GM12878 (cell line): ENCODE measurements at regions not wholly inside any gene's neighbourhood (a gene's known extent, or its start where the extent isn't known, plus 50 kb on each side); places are given as distances from the start of the nearest gene placed in this dataset.

Experiments used
- ATAC-seq: fragments of 200-7000 bp; cut with Tn5 transposase; 3 replicates; pipeline ENCODE4 v1.9.1; 2020; ENCODE audit warnings: mild to moderate bottlenecking, moderate library complexity
- BruUV-seq: library from RNA; stranded (reverse); fragments of 400-500 nt; replicated peaks from 2 replicates; lab custom pipeline; 2021; lab: Mats Ljungman, UMichigan
- CTCF ChIA-PET: fragments of 300-600 bp; sonication (Branson Sonifier 250); formaldehyde crosslinking; extraction: SDS; loops from one replicate; lab custom pipeline; 2021; ENCODE audit warnings: inconsistent platforms; lab: Yijun Ruan, JAX
- POLR2A ChIA-PET: fragments of 350-600 bp; formaldehyde crosslinking; extraction: SDS; loops from one replicate; lab custom pipeline; 2021; ENCODE audit warnings: inconsistent platforms; lab: Charles Lee
- RAD21 ChIA-PET: fragments of 300-600 bp; sonication (Branson Sonifier 250); formaldehyde crosslinking; loops from one replicate; lab custom pipeline; 2023; ENCODE audit warnings: antibody characterized with exemption; ENCODE audit not compliant: unreplicated experiment; lab: Charles Lee
- SMC1A ChIA-PET: fragments of 300-600 bp; sonication (Branson Sonifier 250); formaldehyde crosslinking; loops from one replicate; lab custom pipeline; 2023; ENCODE audit not compliant: unreplicated experiment, uncharacterized antibody; lab: Charles Lee
- DNase-seq: peaks from one replicate; pipeline ENCODE4 v3.0.0-alpha.2; 2011; ENCODE audit warnings: low read depth, low spot score
- FAIRE-seq: peaks from 3 replicates; lab custom pipeline; 2011; peaks lifted over from hg19 to GRCh38; lab: Jason Lieb, UNC
- H2AFZ ChIP-seq: 2 replicates; pipeline ENCODE4 v1.6.0; 2011; ENCODE audit warnings: low read depth, low read length, control low read depth; ENCODE audit not compliant: control insufficient read depth
- H3K27ac ChIP-seq: 2 replicates; pipeline ENCODE4 v1.5.1; 2011; ENCODE audit warnings: control low read depth; ENCODE audit not compliant: control insufficient read depth, insufficient read depth
- H3K27me3 ChIP-seq, 2 experiments: replicated peaks in 1 of 2; 2 replicates each; pipeline versions ENCODE4 v1.6.0 to v1.6.1; 2011; ENCODE audit warnings: low read length in 1 of 2; ENCODE audit not compliant: control insufficient read depth in 2 of 2, insufficient read depth in 2 of 2
- H3K36me3 ChIP-seq, 2 experiments: 2 replicates each; pipeline ENCODE4 v1.5.1; 2011; ENCODE audit warnings: low read length in 1 of 2; ENCODE audit not compliant: control insufficient read depth in 2 of 2, insufficient read depth in 2 of 2
- H3K4me1 ChIP-seq: 2 replicates; pipeline ENCODE4 v1.6.1; 2011; ENCODE audit warnings: mild to moderate bottlenecking, low read length, moderate library complexity, mixed read lengths; ENCODE audit not compliant: control insufficient read depth, insufficient read depth
- H3K4me2 ChIP-seq: 2 replicates; pipeline ENCODE4 v1.6.0; 2011; ENCODE audit warnings: control low read depth; ENCODE audit not compliant: control insufficient read depth, insufficient read depth
- H3K4me3 ChIP-seq: fragments of 200-600 bp; sonication (generic); 2 replicates; pipeline ENCODE4 v1.5.1; 2016
- H3K79me2 ChIP-seq: 2 replicates; pipeline ENCODE4 v1.6.0; 2011; ENCODE audit warnings: low read length; ENCODE audit not compliant: control insufficient read depth, insufficient read depth
- H3K9ac ChIP-seq: 2 replicates; pipeline ENCODE4 v1.8.0; 2011; ENCODE audit warnings: low read length, control low read depth, mixed read lengths; ENCODE audit not compliant: control insufficient read depth, insufficient read depth
- H3K9me3 ChIP-seq: replicated peaks from 3 replicates; pipeline ENCODE4 v1.5.1; 2011; ENCODE audit warnings: mild to moderate bottlenecking, low read length; ENCODE audit not compliant: control insufficient read depth, insufficient read depth
- H4K20me1 ChIP-seq: 2 replicates; pipeline ENCODE4 v1.6.0; 2011; ENCODE audit not compliant: control insufficient read depth, insufficient read depth
- CHD1 ChIP-seq: IDR thresholded peaks from 2 replicates; pipeline ENCODE4 v1.6.1; 2012; ENCODE audit warnings: low read depth, low read length, improper control_type of control experiment
- GATAD2B ChIP-seq: fragments of 450-650 bp; conservative IDR thresholded peaks from 2 replicates; pipeline ENCODE4 v1.6.1; 2017; ENCODE audit warnings: low read depth, mild to moderate bottlenecking, moderate library complexity
- HDAC6 ChIP-seq: fragments of 200-600 bp; sonication (generic); IDR thresholded peaks from one replicate; pipeline ENCODE4 v1.8.0; 2017; ENCODE audit warnings: antibody characterized with exemption; ENCODE audit not compliant: unreplicated experiment
- NKRF ChIP-seq: fragments of 450-650 bp; conservative IDR thresholded peaks from 2 replicates; pipeline ENCODE4 v1.6.1; 2017; ENCODE audit warnings: mild to moderate bottlenecking, moderate library complexity
- REST ChIP-seq: IDR thresholded peaks from 2 replicates; pipeline ENCODE4 v1.6.1; 2012; ENCODE audit warnings: mild to moderate bottlenecking, low read depth, low read length
- WGBS: methylation state at CpG from one replicate; pipeline ENCODE4 v1.1.6; 2016; ENCODE audit warnings: low lambda C conversion rate; ENCODE audit not compliant: insufficient replicate concordance, insufficient coverage; ENCODE audit errors: missing lambda C conversion rate; 5-methylcytosine and 5-hydroxymethylcytosine counted together
- in situ Hi-C: fragments of 300-500 bp; cut with MboI; formaldehyde crosslinking; loops from 9 replicates; pipeline ENCODE4 v1.14.3; 2018; ENCODE audit warnings: mixed read lengths
- intact Hi-C: fragments of 100-400 bp; cut with micrococcal nuclease; formaldehyde crosslinking; loops from one replicate; pipeline ENCODE4 v1.14.2; 2022; ENCODE audit not compliant: unreplicated experiment

GRCh38 chr5:171635028-171635427, 150.6 kb upstream of the SMIM23 start (continued):
- TF ChIP-seq NKRF (no peak), GATAD2B (no peak)
- TF ChIP-seq, all 136 proteins: peak for 0

GRCh38 chr5:171635561-171636245, 149.9 kb upstream of the SMIM23 start:
- ChIA-PET SMC1A (no interaction called here), POLR2A (no interaction called here), CTCF (interaction anchor here (0.7 to 1.1 kb wide), 2 partner anchors 12 to 34 kb away, joined by 3 to 4 read pairs; no protein-coding TSS in a partner anchor), RAD21 (no interaction called here)
- no peak overlapping the region for H3K4me3 ChIP-seq
- H3K9ac ChIP-seq: no peak overlapping the region
- in situ Hi-C loops: no loop called here
- no peaks in the 10 kb centered on the region for H4K20me1 ChIP-seq
- no peak overlapping the region for H3K4me2 ChIP-seq
- H3K9me3 ChIP-seq: no peaks in the 10 kb centered on the region
- no peak for TF ChIP-seq REST
- no peak for TF ChIP-seq CHD1
- TF ChIP-seq HDAC6: no peak
- intact Hi-C loops: no loop called here
- H3K27me3 ChIP-seq: no peaks in the 10 kb centered on the region; a peak in 2 of 4 replicates
- H3K79me2 ChIP-seq: no peaks in the 10 kb centered on the region
- peaks cover 16% of the 10 kb centered on the region for H3K4me1 ChIP-seq
- DNase-seq (no peak), FAIRE-seq (no peak), ATAC-seq (no peak)
- no peaks in the 10 kb centered on the region for H3K36me3 ChIP-seq
- H2AFZ ChIP-seq: no peak overlapping the region
- 34% methylated on average over 8 of the region's 8 CpGs for WGBS
- no TSS peak for BruUV-seq
- H3K27ac ChIP-seq: no peak overlapping the region
